ENCODE measurements at regions not wholly inside any gene's neighbourhood (a gene's known extent, or its start where the extent isn't known, plus 50 kb on each side); places are given as distances from the start of the nearest gene placed in this dataset.

GRCh38 chr12:74108729-74109128 lies 428.9 kb upstream of the ATXN7L3B start:
- TF ChIP-seq, protein P1, sequence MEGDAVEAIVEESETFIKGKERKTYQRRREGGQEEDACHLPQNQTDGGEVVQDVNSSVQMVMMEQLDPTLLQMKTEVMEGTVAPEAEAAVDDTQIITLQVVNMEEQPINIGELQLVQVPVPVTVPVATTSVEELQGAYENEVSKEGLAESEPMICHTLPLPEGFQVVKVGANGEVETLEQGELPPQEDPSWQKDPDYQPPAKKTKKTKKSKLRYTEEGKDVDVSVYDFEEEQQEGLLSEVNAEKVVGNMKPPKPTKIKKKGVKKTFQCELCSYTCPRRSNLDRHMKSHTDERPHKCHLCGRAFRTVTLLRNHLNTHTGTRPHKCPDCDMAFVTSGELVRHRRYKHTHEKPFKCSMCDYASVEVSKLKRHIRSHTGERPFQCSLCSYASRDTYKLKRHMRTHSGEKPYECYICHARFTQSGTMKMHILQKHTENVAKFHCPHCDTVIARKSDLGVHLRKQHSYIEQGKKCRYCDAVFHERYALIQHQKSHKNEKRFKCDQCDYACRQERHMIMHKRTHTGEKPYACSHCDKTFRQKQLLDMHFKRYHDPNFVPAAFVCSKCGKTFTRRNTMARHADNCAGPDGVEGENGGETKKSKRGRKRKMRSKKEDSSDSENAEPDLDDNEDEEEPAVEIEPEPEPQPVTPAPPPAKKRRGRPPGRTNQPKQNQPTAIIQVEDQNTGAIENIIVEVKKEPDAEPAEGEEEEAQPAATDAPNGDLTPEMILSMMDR (IDR thresholded peaks at IDR 0.05; ENCODE audit: unreplicated experiment): no peak
- DNase-seq (ENCODE audit: unreplicated experiment): no peak
- peaks cover 13% of the 10 kb centered on the region for H3K4me1 Mint-ChIP-seq (ENCODE audit: insufficient read depth, unreplicated experiment)
- ChIA-PET POLR2A (no interaction called here), CTCF (interaction anchor here (0.7 kb wide), 1 partner anchor 33 kb away, joined by 3 read pairs; no protein-coding TSS in a partner anchor)
- intact Hi-C loops (cut with micrococcal nuclease): no loop called here
- no peak overlapping the region for H3K27ac Mint-ChIP-seq (ENCODE audit: low read depth, unreplicated experiment)
- no peaks in the 10 kb centered on the region for H3K36me3 Mint-ChIP-seq (ENCODE audit: insufficient read depth, unreplicated experiment)
- no TSS peak for BruUV-seq (replicated peaks)
- no peaks in the 10 kb centered on the region for H3K27me3 Mint-ChIP-seq (ENCODE audit: insufficient read depth, unreplicated experiment)
- no peaks in the 10 kb centered on the region for H3K9me3 Mint-ChIP-seq (ENCODE audit: unreplicated experiment)
- no peak overlapping the region for H3K4me3 Mint-ChIP-seq (ENCODE audit: unreplicated experiment)

DNA sequence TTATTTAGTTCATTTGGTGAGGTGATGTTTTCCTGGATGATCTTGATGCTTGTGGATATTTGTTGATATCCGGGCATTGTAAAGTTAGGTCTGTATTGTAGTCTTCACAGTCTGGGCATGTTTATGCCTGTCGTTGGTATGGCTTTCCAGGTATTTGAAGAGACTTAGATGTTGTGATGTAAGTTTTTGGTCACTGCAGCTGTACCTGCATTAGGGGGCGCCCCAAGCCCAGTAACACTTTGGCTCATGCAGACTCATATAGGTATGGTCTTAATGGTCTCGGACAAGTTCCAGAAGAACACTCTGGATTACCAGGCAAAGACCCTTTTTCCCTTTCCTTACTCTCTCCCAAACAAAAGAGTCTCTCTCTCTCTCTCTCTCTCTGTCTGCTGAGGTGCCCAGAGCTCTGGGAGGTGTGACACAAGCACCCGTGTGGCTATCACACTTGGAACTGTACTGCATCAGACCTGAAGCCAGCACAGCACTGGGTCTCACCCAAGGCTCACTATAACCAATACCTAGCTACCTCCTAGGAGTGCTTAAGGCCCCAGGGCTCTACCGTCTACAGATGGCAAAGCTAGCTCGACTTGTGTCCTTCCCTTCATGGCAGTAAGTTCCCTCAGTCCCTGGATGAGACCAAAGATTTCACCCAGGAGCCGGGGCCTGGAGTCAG lies 425.8 kb upstream of the ATXN7L3B start:
- no peaks in the 10 kb centered on the region for H3K27me3 Mint-ChIP-seq (ENCODE audit: insufficient read depth, unreplicated experiment)
- ChIA-PET POLR2A (no interaction called here), CTCF (interaction anchor here (0.7 to 1.2 kb wide), 6 partner anchors 9 to 1510 kb away, joined by 3 to 5 read pairs (median 4); no protein-coding TSS in a partner anchor)
- intact Hi-C loops (cut with micrococcal nuclease): loop anchor here (1.0 to 10.0 kb wide), 5 partner anchors 175 to 533 kb away; partner anchors contain the start of gene ATXN7L3B
- H3K4me1 Mint-ChIP-seq (ENCODE audit: insufficient read depth, unreplicated experiment): peaks cover 7% of the 10 kb centered on the region
- no peaks in the 10 kb centered on the region for H3K9me3 Mint-ChIP-seq (ENCODE audit: unreplicated experiment)
- H3K4me3 Mint-ChIP-seq (ENCODE audit: unreplicated experiment): no peak overlapping the region
- H3K36me3 Mint-ChIP-seq (ENCODE audit: insufficient read depth, unreplicated experiment): no peaks in the 10 kb centered on the region
- no peak overlapping the region for H3K27ac Mint-ChIP-seq (ENCODE audit: low read depth, unreplicated experiment)
- DNase-seq (ENCODE audit: unreplicated experiment): peak; percentile 63
- no TSS peak for BruUV-seq (replicated peaks)
- TF ChIP-seq, protein P1 (IDR thresholded peaks at IDR 0.05; ENCODE audit: unreplicated experiment): peak; percentile 37

DNA sequence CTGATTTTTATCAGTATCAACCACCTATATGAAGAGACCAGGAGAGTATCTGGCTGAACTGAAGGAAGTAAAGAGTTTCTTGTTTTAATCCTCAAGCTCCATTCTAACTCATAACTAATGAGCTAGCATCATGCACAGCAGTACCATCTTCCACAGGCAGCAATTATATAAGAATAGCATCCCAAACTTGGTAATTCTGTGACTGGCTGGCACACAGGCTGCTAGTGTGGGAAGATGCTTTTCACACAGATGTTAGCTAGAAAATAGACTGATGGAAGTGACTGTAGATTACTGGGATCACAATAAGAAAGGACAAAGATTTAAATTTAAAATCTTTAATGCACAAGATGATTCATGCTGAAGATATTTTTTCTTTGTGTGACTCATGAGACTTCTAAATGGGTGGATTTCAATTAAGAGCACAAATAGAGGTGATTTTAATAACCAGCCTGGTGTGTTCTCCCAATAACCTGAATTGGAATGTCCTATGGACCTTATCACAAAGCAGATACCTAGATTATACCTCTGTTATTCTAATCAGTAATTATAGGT lies 417.7 kb upstream of the ATXN7L3B start:
- no peak overlapping the region for H3K4me3 Mint-ChIP-seq (ENCODE audit: unreplicated experiment)
- no peaks in the 10 kb centered on the region for H3K36me3 Mint-ChIP-seq (ENCODE audit: insufficient read depth, unreplicated experiment)
- no peaks in the 10 kb centered on the region for H3K9me3 Mint-ChIP-seq (ENCODE audit: unreplicated experiment)
- H3K4me1 Mint-ChIP-seq (ENCODE audit: insufficient read depth, unreplicated experiment): peaks cover 10% of the 10 kb centered on the region
- BruUV-seq (replicated peaks): no TSS peak
- TF ChIP-seq, protein P1 (IDR thresholded peaks at IDR 0.05; ENCODE audit: unreplicated experiment): no peak
- peak; percentile 8 for DNase-seq (ENCODE audit: unreplicated experiment)
- intact Hi-C loops (cut with micrococcal nuclease): loop anchor here (10.0 kb wide), 1 partner anchor 525 kb away; no protein-coding TSS in a partner anchor
- CTCF ChIA-PET: no interaction called here
- no peaks in the 10 kb centered on the region for H3K27me3 Mint-ChIP-seq (ENCODE audit: insufficient read depth, unreplicated experiment)
- POLR2A ChIA-PET: interaction anchor here (0.6 kb wide), 1 partner anchor 21 kb away, joined by 3 read pairs; no protein-coding TSS in a partner anchor
- H3K27ac Mint-ChIP-seq (ENCODE audit: low read depth, unreplicated experiment): no peak overlapping the region

- no peaks in the 10 kb centered on the region for H3K36me3 Mint-ChIP-seq (ENCODE audit: insufficient read depth, unreplicated experiment)
- H3K4me1 Mint-ChIP-seq (ENCODE audit: insufficient read depth, unreplicated experiment): peaks cover 10% of the 10 kb centered on the region
- TF ChIP-seq, protein P1 (IDR thresholded peaks at IDR 0.05; ENCODE audit: unreplicated experiment): no peak
- H3K9me3 Mint-ChIP-seq (ENCODE audit: unreplicated experiment): no peaks in the 10 kb centered on the region
- H3K27ac Mint-ChIP-seq (ENCODE audit: low read depth, unreplicated experiment): no peak overlapping the region
- intact Hi-C loops (cut with micrococcal nuclease): no loop called here
- no TSS peak for BruUV-seq (replicated peaks)
- CTCF ChIA-PET: interaction anchor here (1.1 kb wide), 1 partner anchor 8 kb away, joined by 4 read pairs; no protein-coding TSS in a partner anchor
- no peaks in the 10 kb centered on the region for H3K27me3 Mint-ChIP-seq (ENCODE audit: insufficient read depth, unreplicated experiment)
- DNase-seq (ENCODE audit: unreplicated experiment): no peak
- no peak overlapping the region for H3K4me3 Mint-ChIP-seq (ENCODE audit: unreplicated experiment)
- POLR2A ChIA-PET: interaction anchor here (0.6 kb wide), 1 partner anchor 13 kb away, joined by 3 read pairs; no protein-coding TSS in a partner anchor
Measured at GRCh38 chr12:74120644-74121043, 417.0 kb upstream of the ATXN7L3B start.
